NCI-H2107 treated with DMSO at 0.1 percent for 48 hours (cell line): ENCODE measurements at regions not wholly inside any gene's neighbourhood (a gene's known extent, or its start where the extent isn't known, plus 50 kb on each side); places are given as distances from the start of the nearest gene placed in this dataset.
"Not testable (repeated sequence)": the region's sequence is repeated elsewhere in the genome, so short reads cannot be mapped to it uniquely, and the experiment has no call there.

Experiments
- DNase-seq: peaks from one replicate; lab custom pipeline; 2025; ENCODE audit not compliant: unreplicated experiment; lab: John Stamatoyannopoulos, UW

- no peak for DNase-seq
These were observed 122.9 kb upstream of the SMURF2 start for GRCh38 chr17:64785011-64785421.

GRCh38 chr17:64784353-64785010 is 122.4 kb upstream of the SMURF2 start:
- no peak for DNase-seq

- no peak for DNase-seq
These were observed 121.6 kb upstream of the SMURF2 start for GRCh38 chr17:64783556-64784352.

- DNase-seq = no peak
These were observed 120.9 kb upstream of the SMURF2 start for GRCh38 chr17:64783031-64783461.

- no peak for DNase-seq
These were observed 119.9 kb upstream of the SMURF2 start for GRCh38 chr17:64781810-64782555.

GRCh38 chr17:64781014-64781756 is 119.1 kb upstream of the SMURF2 start:
- no peak for DNase-seq

GRCh38 chr17:64780096-64781013 is 118.2 kb upstream of the SMURF2 start:
- peak; percentile 7 for DNase-seq

- no peak for DNase-seq
These were observed 117.4 kb upstream of the SMURF2 start for GRCh38 chr17:64779376-64780095.

- not testable (repeated sequence) for DNase-seq
These were observed 116.9 kb upstream of the SMURF2 start for GRCh38 chr17:64779098-64779375.

- DNase-seq = peak; percentile 14
These were observed 116.4 kb upstream of the SMURF2 start for GRCh38 chr17:64778240-64779097.

- peak; percentile 30 for DNase-seq
These were observed 115.5 kb upstream of the SMURF2 start for GRCh38 chr17:64777415-64778239.

GRCh38 chr17:64776720-64777414 is 114.8 kb upstream of the SMURF2 start:
- peak; percentile 79 for DNase-seq

- no peak for DNase-seq
These were observed 113.8 kb upstream of the SMURF2 start for GRCh38 chr17:64775701-64776570.

- no peak for DNase-seq
These were observed 112.9 kb upstream of the SMURF2 start for GRCh38 chr17:64774888-64775540.

GRCh38 chr17:64773836-64774761 is 112.0 kb upstream of the SMURF2 start:
- DNase-seq = peak; percentile 20
